Gastrocnemius medialis (tissue), 4 donors: ENCODE measurements at regions not wholly inside any gene's neighbourhood (a gene's known extent, or its start where the extent isn't known, plus 50 kb on each side); places are given as distances from the start of the nearest gene placed in this dataset.

Experiments
- POLR2A ChIP-seq, 2 donors: fragments of 450-650 bp; IDR thresholded peaks; one replicate each; pipeline ENCODE4 v1.6.1; 2017; ENCODE audit warnings: antibody characterized with exemption in 2 of 2, mild to moderate bottlenecking in 2 of 2, moderate library complexity in 2 of 2
- TF ChIP-seq, protein P1 (sequence below), 5 experiments: fragments of 450-650 bp in 3 of 5; fragments of 200-600 bp in 2 of 5; sonication (generic) in 2 of 5; IDR thresholded peaks in 4 of 5; conservative IDR thresholded peaks in 1 of 5; 1 replicate in 4 of 5; 2 replicates in 1 of 5; pipeline ENCODE4 v1.5.1; 2016 to 2019; ENCODE audit warnings: antibody characterized with exemption in 5 of 5, mild to moderate bottlenecking in 3 of 5, moderate library complexity in 3 of 5

DNA sequence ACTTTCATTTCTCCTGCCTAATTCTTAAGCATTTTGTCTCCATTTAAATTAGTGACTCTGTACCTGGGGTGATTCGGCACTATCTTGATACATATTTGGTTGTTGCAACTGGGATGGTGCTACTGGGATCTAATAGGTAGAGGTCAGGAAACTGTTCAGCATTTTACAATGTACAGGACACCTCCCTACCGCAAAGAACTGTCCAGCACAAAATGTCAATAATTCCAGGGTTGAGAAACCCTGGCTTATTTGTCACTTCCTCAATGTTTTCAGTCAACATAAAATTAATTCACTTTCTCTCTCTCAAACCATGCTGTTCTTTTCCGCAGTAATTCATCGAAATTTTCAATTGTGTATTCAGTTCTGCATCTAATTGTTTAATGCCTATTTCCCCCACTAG is 151.4 kb upstream of the CALCR start:
- TF ChIP-seq, protein P1, sequence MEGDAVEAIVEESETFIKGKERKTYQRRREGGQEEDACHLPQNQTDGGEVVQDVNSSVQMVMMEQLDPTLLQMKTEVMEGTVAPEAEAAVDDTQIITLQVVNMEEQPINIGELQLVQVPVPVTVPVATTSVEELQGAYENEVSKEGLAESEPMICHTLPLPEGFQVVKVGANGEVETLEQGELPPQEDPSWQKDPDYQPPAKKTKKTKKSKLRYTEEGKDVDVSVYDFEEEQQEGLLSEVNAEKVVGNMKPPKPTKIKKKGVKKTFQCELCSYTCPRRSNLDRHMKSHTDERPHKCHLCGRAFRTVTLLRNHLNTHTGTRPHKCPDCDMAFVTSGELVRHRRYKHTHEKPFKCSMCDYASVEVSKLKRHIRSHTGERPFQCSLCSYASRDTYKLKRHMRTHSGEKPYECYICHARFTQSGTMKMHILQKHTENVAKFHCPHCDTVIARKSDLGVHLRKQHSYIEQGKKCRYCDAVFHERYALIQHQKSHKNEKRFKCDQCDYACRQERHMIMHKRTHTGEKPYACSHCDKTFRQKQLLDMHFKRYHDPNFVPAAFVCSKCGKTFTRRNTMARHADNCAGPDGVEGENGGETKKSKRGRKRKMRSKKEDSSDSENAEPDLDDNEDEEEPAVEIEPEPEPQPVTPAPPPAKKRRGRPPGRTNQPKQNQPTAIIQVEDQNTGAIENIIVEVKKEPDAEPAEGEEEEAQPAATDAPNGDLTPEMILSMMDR (IDR thresholded peaks at IDR 0.05 in 4 of 5, conservative IDR thresholded peaks at IDR 0.05 in 1 of 5): no peak
- TF ChIP-seq POLR2A (IDR thresholded peaks at IDR 0.05): no peak
